Breast epithelium (tissue), 4 donors: ENCODE measurements at regions not wholly inside any gene's neighbourhood (a gene's known extent, or its start where the extent isn't known, plus 50 kb on each side); places are given as distances from the start of the nearest gene placed in this dataset.

Source experiments
- DNase-seq, 2 donors: peaks; one replicate each; pipeline ENCODE4 v3.0.0-alpha.2; 2019; ENCODE audit warnings: low spot score in 2 of 2
- H3K27ac ChIP-seq, 2 donors: fragments of 200-600 bp; sonication (generic) in 1 of 2; one replicate each; pipeline ENCODE4 v1.5.1; 2016 to 2019; ENCODE audit warnings: mild to moderate bottlenecking in 1 of 2
- H3K27me3 ChIP-seq, 2 donors: fragments of 200-600 bp; sonication (generic) in 1 of 2; one replicate each; pipeline versions ENCODE4 v1.5.1 to v1.6.0; 2017 to 2019; ENCODE audit warnings: control low read depth in 1 of 2, mild to moderate bottlenecking in 1 of 2
- H3K36me3 ChIP-seq: fragments of 200-600 bp; one replicate; pipeline ENCODE4 v1.5.1; 2019
- H3K4me1 ChIP-seq, 2 donors: fragments of 200-600 bp; sonication (generic); one replicate each; pipeline ENCODE4 v1.5.1; 2016 to 2019; ENCODE audit warnings: control low read depth in 1 of 2
- H3K4me3 ChIP-seq, 3 donors: fragments of 200-600 bp; sonication (generic); 1 replicate in 2 of 3; 2 replicates in 1 of 3; pipeline ENCODE4 v1.5.1; 2016 to 2019; ENCODE audit warnings: mild to moderate bottlenecking in 3 of 3, moderate library complexity in 2 of 3
- H3K9me3 ChIP-seq, 2 donors: fragments of 200-600 bp; sonication (generic) in 1 of 2; one replicate each; pipeline ENCODE4 v1.5.1; 2016 to 2019; ENCODE audit warnings: control low read depth in 1 of 2
- CTCF ChIP-seq, 3 donors: fragments of 450-650 bp; IDR thresholded peaks; one replicate each; pipeline ENCODE4 v1.5.1; 2016 to 2017; ENCODE audit warnings: antibody characterized with exemption in 3 of 3, mild to moderate bottlenecking in 3 of 3, moderate library complexity in 3 of 3
- POLR2A ChIP-seq: fragments of 450-650 bp; IDR thresholded peaks from one replicate; pipeline ENCODE4 v1.6.1; 2016; ENCODE audit warnings: antibody characterized with exemption, mild to moderate bottlenecking, moderate library complexity
- POLR2AphosphoS5 ChIP-seq, 3 donors: sonication (generic); formaldehyde crosslinking; IDR thresholded peaks; one replicate each; pipeline ENCODE4 v1.6.1; 2017; ENCODE audit warnings: antibody characterized with exemption in 3 of 3
- intact Hi-C: fragments of 100-400 bp; cut with DNase I; formaldehyde crosslinking; loops from one replicate; pipeline ENCODE4 v1.15.1; 2023; ENCODE audit warnings: low total_unique reads

GRCh38 chr3:34016925-34017587 is 218.6 kb downstream of the PDCD6IP start:
- Histone ChIP-seq H3K27ac (no peak overlapping the region), H3K9me3 (no peaks in the 10 kb centered on the region), H3K36me3 (no peaks in the 10 kb centered on the region), H3K4me3 (no peak overlapping the region), H3K4me1 (no peaks in the 10 kb centered on the region), H3K27me3 (no peaks in the 10 kb centered on the region)
- intact Hi-C loops: no loop called here
- no peak for DNase-seq
- TF ChIP-seq POLR2AphosphoS5 (IDR thresholded peaks at IDR 0.05): no peak
- TF ChIP-seq POLR2A: no peak
- TF ChIP-seq CTCF (IDR thresholded peaks at IDR 0.05): no peak

DNA sequence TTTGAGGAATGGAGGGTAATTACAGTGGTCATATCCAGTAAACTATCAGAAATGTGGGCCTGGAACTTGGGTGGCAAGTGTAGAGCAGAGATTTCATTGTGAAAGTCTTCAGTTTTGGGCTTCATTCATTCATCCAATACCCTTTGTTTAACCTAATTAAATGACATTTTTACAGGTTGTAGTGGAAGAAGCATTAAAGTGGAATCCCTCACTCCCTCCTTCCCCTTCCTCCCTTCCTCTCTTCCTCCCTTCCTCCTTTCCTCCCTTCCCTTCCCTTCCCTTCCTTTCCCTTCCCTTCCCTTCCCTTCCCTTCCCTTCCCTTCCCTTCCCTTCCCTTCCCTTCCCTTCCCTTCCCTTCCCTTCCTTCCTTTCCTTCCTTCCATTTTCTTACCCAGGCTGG is 219.3 kb downstream of the PDCD6IP start:
- no peaks in the 10 kb centered on the region for H3K4me1 ChIP-seq
- DNase-seq: no peak
- TF ChIP-seq POLR2AphosphoS5 (IDR thresholded peaks at IDR 0.05): no peak
- TF ChIP-seq POLR2A: no peak
- no peak for TF ChIP-seq CTCF (IDR thresholded peaks at IDR 0.05)
- intact Hi-C loops: no loop called here
- H3K27me3 ChIP-seq: no peaks in the 10 kb centered on the region
- H3K4me3 ChIP-seq: no peak overlapping the region
- no peaks in the 10 kb centered on the region for H3K9me3 ChIP-seq
- H3K27ac ChIP-seq: no peak overlapping the region
- no peaks in the 10 kb centered on the region for H3K36me3 ChIP-seq

GRCh38 chr3:34019158-34019557 is 220.7 kb downstream of the PDCD6IP start:
- Histone ChIP-seq H3K27ac (no peak overlapping the region), H3K36me3 (no peaks in the 10 kb centered on the region), H3K9me3 (no peaks in the 10 kb centered on the region), H3K4me3 (no peak overlapping the region), H3K27me3 (no peaks in the 10 kb centered on the region), H3K4me1 (no peaks in the 10 kb centered on the region)
- DNase-seq: no peak
- intact Hi-C loops: no loop called here
- TF ChIP-seq CTCF (IDR thresholded peaks at IDR 0.05) (no peak), POLR2A (no peak), POLR2AphosphoS5 (IDR thresholded peaks at IDR 0.05) (no peak)

GRCh38 chr3:34020170-34020569 is 221.7 kb downstream of the PDCD6IP start:
- no peaks in the 10 kb centered on the region for H3K27me3 ChIP-seq
- intact Hi-C loops: no loop called here
- H3K9me3 ChIP-seq: no peaks in the 10 kb centered on the region
- H3K27ac ChIP-seq: no peak overlapping the region
- H3K4me3 ChIP-seq: no peak overlapping the region
- DNase-seq: no peak
- no peaks in the 10 kb centered on the region for H3K36me3 ChIP-seq
- no peak for TF ChIP-seq POLR2A
- TF ChIP-seq CTCF (IDR thresholded peaks at IDR 0.05): no peak
- TF ChIP-seq POLR2AphosphoS5 (IDR thresholded peaks at IDR 0.05): no peak
- no peaks in the 10 kb centered on the region for H3K4me1 ChIP-seq

DNA sequence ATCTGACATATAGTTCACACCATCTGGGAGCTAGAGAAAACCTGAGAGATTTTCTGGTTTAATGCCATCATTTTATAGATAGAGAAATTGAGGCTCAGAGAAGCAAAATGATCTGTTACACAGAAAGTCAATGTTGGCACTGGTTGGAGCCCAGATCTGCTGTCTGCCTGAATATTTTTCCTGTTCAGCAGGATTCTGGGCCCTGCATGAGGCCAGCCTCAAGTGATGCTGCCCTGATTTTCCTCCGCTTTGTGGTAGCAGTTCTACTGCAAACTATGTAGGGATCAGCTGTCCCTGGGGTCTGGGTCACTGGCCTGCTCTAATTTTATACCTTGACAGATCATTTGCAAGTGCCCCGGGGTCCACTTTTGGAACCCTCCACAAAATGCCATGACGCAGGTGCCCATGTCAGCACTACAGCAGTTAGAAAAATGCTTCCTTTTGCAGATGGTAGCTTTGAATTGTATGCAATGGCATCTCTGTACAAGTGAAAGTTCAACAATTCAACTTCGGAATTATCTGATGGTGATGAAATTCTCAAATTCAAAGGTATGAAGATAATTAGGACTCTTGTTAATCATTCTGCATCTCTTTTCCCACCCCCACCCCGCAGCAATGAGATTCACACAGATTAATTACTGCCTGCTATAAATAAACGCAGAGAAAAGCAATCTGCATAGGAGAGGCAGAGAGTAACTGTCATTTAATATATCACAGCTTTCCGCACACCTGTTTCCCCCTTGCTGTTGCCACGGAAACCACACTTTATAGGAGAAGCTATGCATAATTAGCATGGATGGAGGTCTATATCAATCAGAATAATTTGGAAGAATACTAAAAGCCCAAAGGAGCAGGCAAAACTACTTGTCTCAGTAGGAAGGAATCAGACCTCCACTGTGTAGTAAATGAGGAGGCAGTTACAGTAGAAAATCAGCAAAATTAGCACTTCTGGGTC is 222.6 kb downstream of the PDCD6IP start:
- H3K27ac ChIP-seq: no peak overlapping the region
- H3K9me3 ChIP-seq: no peaks in the 10 kb centered on the region
- intact Hi-C loops: no loop called here
- no peak overlapping the region for H3K4me3 ChIP-seq
- H3K27me3 ChIP-seq: no peaks in the 10 kb centered on the region
- TF ChIP-seq CTCF (IDR thresholded peaks at IDR 0.05) (no peak), POLR2A (no peak)
- H3K4me1 ChIP-seq: no peaks in the 10 kb centered on the region
- DNase-seq: no peak
- H3K36me3 ChIP-seq: no peaks in the 10 kb centered on the region
